ENCODE measurements at regions not wholly inside any gene's neighbourhood (a gene's known extent, or its start where the extent isn't known, plus 50 kb on each side); places are given as distances from the start of the nearest gene placed in this dataset.
A peak's percentile ranks its signal among the peaks of the same experiment; 100 is the strongest.
"Not testable (repeated sequence)": the region's sequence is repeated elsewhere in the genome, so short reads cannot be mapped to it uniquely, and the experiment has no call there.

DNA sequence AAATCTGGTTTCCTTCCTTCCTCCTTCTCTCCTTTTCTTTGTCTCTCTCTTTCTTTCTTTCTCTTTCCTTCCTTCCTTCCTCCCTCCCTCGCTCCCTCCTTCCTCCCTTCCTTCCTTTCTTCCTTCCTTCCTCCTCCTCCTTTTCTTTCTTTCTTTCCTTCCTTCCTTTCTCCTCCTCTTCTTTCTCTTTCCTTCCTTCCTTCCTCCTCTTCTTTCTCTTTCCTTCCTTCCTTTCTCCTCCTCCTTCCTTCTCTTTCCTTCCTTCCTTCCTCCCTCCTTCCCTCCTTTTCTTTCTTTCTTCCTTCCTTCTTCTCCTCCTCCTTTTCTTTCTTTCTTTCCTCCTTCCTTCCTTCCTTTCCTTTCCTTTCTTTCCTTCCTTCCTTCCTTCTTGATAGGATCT is 61.2 kb downstream of the VIP start:
- DNase-seq (ENCODE audit: low spot score) = no peak

DNA sequence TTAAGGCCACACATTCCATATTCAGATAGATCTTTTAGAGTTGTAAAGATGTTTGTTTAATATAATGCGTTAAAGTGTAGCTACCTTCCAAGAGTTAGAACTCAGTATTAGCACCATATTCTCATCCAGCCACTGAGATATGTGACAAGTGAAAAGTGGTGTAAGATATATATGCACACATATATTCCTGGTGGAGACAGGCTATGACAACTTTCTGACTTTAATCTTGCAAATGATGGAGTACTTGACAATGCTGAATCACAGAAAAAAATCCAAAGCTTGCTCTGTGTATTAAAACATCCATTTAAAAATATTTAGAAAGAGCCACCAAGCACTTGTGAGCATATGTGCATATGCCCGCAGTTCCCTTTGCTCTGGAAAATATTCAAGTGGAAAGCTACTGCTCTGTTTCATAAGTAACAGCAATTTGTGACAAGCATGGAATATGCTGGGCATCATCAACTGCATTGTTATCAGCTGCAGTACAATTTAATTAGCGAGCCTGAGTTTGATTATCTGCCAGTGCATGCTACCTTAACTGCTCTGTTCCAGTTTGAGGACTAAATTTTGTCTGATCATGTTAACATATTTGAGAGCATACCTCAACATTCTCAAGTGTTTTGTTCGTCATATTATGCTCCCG is 64.8 kb downstream of the VIP start:
- no peak for DNase-seq (ENCODE audit: low spot score)

DNA sequence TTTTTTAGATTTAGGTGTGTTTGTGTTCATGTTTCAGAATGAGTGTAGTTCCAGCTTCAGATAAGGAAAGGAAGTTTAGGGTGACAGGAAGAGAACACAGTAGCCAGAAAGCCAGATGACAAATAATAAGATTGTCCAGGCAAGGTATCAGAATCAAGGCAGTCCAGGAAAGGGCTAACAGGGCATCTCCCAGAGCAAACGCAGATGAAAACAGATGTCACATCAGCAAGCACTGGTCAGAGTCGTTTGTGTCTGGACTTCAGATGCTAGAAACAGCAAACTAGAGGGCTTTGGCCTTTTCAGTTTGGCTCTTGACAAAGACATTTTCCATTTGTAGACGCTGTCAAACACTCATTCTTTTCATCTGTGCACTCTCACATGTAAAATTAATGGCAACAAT is 65.5 kb downstream of the VIP start:
- no peak for DNase-seq (ENCODE audit: low spot score)

DNA sequence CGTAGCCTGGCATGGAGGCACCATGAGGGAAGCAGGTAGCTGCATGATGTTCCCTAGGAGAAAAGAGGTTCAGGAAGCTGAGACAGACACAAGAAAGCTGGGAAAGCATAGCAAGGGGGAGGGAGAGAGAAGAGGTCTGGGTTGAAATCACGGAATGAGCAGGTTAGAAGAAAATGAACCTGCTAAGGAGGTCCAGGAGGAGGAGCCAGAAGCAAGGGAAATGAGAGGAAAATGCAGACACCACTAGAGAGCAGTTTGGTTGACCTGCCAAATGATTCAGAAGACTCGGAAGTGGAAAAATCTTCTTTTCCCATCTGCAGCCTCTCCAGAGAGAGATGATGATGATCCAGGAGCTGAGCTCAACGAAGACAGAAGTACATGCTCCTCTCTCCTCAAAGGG is 70.9 kb downstream of the VIP start:
- no peak for DNase-seq (ENCODE audit: low spot score)

DNA sequence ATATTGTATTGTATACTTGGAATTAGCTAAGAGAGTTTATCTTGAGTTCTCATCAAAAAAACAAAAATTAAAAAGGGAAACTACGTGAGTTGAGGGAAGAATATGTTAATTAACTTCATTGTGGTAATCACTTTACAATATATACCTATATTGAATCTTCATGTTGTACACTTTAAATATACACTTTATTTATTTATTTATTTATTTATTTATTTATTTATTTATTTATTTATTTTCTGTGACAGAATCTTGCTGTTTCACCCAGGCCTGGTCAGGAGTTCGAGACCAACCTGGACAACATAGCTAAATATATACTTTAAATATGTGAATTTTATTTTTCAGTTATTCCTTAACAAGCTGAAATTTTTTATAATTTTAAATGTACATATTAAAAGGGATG is 74.1 kb downstream of the VIP start:
- DNase-seq (ENCODE audit: low spot score) = no peak

DNA sequence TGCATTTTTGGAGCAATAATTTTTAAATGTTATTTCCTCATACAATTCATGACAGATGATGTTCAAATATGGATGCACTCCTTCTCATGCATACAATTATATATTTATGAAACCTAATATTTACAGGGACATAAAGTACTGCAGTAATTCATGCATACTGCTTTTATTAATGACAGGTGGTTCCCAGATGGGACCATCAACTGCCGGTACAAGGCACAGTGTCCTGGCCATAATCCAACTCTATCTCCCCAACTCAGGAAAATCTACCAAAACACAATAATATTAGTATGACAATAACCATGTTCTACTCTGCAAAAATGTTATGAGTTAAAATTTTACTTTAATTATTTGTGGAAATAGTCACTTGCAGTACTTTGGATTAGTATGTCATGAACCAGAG is 77.8 kb downstream of the VIP start:
- no peak for DNase-seq (ENCODE audit: low spot score)

DNA sequence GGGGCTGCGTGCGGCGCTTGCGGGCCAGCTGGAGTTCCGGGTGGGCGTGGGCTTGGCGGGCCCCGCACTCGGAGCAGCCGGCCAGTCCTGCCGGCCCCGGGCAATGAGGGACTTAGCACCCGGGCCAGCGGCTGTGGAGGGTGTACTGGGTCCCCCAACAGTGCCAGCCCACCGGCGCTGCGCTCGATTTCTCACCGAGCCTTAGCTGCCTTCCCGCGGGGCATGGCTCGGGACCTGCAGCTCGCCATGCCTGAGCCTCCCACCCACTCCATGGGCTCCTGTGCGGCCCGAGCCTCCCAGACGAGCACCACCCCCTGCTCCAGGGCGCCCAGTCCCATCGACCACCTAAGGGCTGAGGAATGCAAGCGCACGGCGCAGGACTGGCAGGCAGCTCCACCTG is 83.8 kb downstream of the VIP start:
- DNase-seq (ENCODE audit: low spot score) = not testable (repeated sequence)

DNA sequence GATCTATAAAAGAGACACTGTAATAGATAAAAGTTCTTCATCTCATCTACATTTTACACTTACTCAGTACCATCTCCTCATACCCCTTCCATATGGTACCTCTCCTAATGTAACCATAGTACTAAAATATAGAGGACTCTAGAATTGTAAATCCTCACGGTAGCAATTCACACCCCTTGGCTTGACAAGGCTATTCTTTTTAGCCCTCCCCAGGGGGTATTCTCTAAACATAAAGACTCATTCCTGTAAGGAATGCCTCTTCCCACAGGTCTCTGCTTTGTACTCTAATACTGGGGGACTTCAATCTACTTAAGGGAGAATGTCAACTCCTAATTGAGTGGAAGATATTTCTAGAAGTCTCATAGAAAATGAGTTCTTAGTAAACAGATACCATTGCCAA is 85.9 kb downstream of the VIP start:
- DNase-seq (ENCODE audit: low spot score) = no peak

DNA sequence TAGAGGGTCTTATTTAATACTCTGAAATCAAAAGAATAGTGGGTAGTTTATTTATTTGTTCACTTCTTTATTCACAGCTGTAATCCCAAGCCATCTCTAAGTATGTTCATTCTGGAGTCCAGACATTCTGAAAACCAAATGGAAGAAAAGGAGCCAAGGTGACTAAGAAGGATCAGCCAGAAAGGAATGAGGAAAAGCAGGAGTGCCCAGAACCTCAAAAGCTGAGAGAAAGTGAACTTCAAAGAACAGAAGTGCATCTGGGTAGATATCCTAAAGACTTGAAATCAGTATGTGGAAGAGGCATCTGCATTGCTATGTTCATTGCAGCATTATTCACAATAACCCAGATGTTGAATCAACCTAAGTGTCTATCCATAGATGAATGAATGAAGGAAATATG is 94.8 kb downstream of the VIP start:
- no peak for DNase-seq (ENCODE audit: low spot score)

DNA sequence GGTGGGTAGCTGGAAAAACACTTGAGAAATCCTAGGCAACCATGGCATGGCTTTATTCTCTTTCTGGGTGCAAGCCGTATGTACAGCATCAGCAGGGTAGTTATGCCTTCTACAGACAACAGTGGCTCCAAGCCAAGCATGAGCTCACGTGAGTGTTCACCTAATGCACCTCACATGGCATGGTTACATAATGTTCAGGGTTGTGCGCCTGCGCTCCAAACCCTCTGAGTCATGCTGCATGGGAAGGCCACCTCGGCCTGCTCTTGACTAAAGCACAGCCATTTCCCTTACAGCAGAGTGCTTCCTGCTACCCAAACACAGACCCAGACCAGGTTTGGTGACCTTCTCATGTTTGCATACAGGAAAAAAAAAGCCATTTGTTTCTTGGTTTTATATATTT is 96.2 kb downstream of the VIP start:
- no peak for DNase-seq (ENCODE audit: low spot score)

DNA sequence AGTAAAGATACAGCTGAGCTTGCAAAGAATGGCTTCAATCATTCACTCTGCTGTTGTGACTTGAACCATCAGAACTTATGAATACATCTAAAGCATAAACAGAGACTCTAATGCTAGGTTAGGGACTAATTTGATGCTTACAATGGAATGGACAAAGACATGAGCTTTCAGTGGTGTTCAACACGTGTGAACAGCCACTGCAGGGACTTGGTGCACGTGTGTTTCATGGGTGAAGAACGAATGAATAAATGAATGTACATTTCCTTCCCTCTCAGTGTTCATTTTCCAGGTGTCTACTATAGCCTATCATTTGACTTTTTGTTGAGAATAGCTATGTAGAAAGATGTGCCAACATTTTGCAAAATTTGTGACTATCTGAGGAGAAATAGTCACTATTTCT is 98.3 kb downstream of the VIP start:
- DNase-seq (ENCODE audit: low spot score) = no peak

DNA sequence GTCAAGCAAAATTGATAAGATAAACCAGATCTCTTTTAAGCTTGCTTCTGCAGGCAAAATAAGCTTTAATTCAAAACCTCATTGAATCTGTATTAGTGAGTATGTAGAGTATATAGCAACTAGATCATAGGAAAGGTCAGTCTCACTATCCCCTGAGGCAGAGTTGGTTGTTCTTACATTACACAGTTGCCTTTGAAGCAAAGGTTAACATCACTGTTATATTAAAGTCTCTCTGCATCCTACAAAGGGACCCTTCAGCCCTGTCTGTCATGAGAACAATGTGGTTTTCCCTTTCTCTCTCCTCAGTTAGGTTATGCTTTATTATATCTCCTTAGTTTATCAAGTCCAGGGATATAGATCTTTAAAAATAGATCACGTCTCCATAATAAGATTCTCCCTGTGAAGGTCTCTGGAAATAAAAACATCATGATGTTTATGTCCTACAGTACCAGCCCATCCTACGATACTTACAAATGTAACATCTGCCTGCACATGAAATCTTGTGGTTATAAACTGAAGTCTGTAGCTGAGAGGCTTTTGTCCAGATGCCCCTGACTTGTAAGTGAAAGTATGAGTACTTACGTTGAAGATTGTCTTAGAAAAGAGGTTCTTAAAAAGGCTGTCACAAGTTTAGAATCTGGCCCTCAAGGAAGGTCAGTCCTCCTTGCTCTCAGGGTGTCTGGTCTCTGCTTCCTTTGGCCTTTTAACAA is 103.6 kb downstream of the VIP start:
- no peak for DNase-seq (ENCODE audit: low spot score)

DNA sequence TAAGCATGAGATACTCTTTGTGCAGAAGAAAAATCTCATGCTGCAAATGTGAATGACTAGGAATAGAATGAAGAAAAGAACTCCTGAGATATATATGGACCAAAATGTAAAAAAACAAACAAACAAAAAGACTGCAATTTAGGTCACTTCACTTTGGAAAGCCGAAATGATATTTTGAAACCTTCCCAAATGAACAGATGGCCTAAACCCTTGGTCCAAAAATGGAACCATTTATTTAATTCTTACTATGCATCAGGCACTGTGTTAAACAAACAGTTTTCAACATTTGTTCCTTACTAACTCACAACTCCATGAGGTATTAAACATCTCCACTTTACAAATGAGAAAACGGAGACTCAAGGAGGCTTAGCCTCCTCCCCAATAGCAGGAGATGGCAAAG is 107.5 kb downstream of the VIP start:
- DNase-seq (ENCODE audit: low spot score) = no peak

DNA sequence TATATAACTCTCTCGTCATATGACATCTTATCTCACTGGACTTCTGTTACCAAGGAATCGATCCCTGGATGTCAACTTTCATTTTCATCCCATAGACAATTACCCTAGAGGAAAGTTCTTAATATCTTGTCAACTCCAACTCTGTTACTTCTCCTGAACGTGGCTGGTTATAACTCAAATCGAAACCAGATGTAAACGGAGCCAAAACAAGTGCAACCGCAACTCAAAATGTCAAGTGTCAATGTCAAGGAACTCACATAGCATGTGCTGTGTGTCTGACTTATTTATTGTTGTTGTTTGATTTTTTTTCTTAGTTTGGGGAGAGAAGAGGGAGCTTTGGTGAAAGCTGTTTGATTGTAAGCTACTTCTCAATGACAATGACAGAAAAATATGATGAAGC is 108.6 kb downstream of the VIP start:
- DNase-seq (ENCODE audit: low spot score) = no peak

DNA sequence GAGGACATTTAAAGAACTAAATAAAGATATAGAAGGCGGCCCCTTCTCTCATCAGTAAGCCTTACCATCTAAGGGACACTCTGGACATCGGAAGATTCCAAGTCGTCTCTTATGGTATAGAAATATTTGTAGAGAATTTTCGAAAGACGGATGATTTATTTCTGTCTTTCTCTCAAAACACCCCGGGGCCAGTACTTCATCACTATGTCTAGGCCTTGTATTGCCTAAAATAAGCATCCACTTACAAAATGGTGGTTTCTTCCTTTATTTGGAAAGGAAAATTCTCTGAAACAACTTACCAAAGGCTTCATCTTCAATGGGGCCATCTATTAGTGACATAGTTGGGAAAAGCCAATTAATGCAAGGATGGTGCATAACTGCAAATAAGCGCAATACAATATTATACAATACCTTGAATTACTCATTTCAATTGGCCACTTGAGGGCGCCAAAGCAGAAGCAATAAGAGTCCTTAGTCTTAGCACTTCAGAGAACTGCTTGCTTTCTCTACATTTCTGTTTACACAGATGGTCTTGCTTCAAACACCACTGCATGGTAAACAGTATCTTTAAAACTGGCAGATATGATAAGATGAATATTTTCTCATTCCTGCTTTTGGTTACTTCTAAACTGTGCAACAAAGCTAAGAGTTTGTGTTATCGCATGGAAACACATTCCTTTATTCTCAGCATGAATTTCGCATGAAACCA is 113.2 kb downstream of the VIP start:
- DNase-seq (ENCODE audit: low spot score) = peak; percentile 59

DNA sequence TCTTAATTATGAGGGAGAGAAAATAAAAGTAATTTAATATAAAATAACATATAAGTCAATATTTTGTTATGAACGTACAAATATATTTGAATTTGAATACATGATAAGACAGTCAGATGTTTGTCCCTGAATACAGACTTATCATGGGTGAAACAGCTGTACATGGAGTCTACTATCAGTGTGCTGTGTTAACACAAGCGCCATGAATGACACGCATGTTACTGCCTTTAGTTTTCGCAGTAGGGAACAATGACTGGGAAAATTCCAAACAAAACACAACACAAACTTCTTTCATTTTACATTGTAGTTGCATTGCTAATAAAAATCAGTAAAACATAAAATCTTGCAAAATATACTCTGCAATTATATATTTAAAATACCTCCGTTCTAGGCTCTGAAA is 108.6 kb downstream of the FBXO5 start:
- no peak for DNase-seq (ENCODE audit: low spot score)

DNA sequence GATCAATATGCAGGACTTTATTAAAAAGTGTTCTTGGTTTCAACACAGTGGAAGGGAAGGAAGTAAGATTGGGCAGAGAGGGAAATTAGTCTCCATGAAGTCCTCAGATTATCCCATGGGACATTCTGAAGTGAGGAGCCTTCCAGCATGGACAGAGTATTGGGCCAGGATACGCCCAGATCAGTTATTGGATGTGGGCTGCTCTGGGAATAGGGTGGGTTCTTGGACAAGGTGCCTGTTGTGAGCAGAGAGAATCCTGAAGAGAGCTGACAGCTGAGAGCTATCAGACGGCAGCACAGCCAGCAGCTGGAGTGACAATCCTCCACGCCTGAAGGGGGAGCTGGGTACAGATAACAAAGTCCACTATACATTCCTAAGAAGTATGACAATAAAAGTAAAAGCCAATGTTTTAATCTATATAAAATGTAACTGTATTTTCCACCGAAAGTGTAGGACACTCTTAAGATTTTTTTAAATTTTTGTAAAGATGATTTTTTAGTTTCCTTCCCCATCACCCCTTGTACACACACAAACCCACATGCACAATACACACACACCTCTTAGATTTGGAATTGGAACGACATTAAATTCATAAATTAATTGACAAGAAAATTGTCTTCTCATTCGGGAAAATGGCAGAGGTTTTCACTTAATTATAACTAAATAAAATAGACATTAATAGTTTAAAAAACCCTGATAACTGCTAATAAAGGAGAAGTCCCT is 107.8 kb downstream of the FBXO5 start:
- no peak for DNase-seq (ENCODE audit: low spot score)

DNA sequence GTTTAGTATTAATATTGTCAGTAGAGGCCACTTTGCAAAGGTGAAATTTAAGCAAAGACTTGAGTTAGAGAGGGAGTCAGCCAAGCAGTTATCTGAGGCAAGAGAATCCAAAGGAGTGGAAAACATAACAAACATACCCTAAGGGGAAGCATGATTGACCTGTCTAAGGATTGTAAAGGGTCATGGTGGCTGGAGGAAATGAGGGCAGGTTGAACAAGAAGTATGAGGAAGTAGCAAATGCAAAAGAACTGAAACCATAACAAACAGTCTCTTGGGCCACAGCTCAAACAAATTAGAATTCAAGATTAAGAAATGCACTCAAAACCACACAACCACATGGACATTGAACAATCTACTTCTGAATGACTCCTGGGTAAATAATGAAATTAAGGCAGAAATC is 103.2 kb downstream of the FBXO5 start:
- no peak for DNase-seq (ENCODE audit: low spot score)

DNA sequence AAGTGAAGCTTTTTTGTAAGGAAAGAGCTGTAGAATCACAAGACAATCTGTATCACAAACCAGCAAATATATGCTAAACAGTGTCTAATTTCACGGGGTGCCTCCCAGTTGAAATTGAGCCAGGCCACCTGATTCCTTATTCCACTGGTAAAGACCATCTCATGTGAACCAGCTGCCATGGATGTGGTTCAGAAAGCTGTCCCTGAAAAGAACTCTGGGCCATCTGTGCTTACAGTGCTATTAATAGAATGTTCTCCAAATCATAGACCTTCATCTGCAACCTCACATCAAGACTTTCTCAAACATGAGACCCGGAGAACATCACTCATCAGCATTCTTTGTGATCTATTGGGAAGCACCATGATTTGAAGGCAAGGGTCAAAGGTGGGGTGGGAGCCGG is 89.7 kb downstream of the FBXO5 start:
- DNase-seq (ENCODE audit: low spot score) = no peak

DNA sequence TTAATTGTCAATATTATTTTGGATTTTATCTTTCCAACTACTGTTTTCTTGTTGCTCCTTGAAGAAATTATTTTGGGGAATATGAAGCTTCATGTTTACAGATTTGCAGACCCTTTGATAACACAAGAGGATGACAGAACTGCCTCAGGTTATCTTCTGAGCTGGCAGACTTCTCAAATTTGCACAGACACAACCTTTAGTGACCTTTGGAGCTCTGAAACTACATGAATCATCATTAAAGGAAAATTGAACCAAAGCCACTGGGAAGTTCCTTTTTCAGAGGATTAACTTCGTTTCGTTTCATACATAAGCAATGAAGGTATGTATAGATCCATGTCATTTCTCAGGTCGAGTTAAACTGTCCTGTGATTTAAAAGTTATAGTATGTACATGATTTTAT is 85.9 kb downstream of the FBXO5 start:
- no peak for DNase-seq (ENCODE audit: low spot score)

DNA sequence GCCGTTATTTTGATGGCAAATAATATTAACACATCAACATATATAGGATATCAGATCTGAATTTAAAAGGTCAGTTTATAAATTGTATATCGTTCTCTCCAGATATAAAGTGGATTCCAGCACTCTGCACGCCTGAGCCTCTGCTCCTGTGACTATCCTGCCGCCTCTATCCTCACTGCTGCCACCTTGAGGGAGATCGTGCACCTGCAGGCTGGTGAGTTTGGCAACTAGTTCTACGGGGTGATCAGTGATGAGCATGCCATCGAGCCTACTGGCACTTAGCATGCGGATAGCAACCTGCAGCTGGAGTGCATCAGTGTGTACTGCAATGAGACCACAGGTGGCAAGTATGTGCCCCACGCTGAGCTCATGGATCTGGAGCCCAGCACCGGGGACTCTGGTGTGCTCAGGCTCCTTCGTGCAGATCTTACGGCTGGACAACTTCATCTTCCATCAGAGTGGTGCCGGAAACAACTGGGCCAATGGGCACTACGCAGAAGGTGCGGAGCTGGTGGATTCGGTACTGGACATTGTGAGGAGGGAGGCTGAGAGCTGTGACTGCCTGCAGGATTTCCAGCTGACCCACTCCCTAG is 84.9 kb downstream of the FBXO5 start:
- peak; percentile 71 for DNase-seq (ENCODE audit: low spot score)

DNA sequence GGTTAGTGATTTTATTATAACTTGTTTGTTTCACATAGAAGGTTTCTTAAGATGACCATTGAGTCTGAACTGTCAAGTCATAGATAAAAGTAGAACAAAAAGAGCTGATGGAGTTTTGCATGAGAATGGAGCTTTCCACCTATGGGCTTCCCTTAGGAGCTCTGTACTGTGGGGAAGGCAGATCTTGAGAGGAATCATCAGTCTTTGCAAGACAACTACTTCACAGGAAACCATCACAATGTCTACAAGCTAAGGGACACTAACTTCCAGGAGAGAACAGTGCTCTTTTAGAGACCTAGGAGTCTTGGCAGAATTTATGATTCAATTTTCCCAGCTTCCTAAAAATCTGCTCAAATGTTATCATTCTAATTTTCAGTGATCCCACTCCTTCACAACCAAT is 78.2 kb downstream of the FBXO5 start:
- no peak for DNase-seq (ENCODE audit: low spot score)
